HCT116 (cell line): ENCODE measurements at regions not wholly inside any gene's neighbourhood (a gene's known extent, or its start where the extent isn't known, plus 50 kb on each side); places are given as distances from the start of the nearest gene placed in this dataset.

Experiments
- ATAC-seq: fragments of 200-7000 bp; cut with Tn5 transposase; 2 replicates; pipeline ENCODE4 v1.9.1; 2020; ENCODE audit warnings: mild to moderate bottlenecking, moderate library complexity
- BruUV-seq: library from RNA; stranded (reverse); fragments of 400-500 nt; replicated peaks from 2 replicates; lab custom pipeline; 2021; lab: Mats Ljungman, UMichigan
- CTCF ChIA-PET: fragments of 300-600 bp; sonication (Branson Sonifier 250); formaldehyde crosslinking; loops from one replicate; lab custom pipeline; 2021; ENCODE audit warnings: antibody characterized with exemption; lab: Charles Lee
- POLR2A ChIA-PET: fragments of 300-600, 350-600 bp; sonication (Branson Sonifier 250); formaldehyde crosslinking; loops from one replicate; lab custom pipeline; 2021; ENCODE audit warnings: antibody characterized with exemption; lab: Charles Lee
- RAD21 ChIA-PET, 2 experiments: fragments of 300-600 bp; sonication (Branson Sonifier 250); formaldehyde crosslinking; loops; one replicate each; lab custom pipeline; 2023; ENCODE audit warnings: low total read pairs in 2 of 2; ENCODE audit not compliant: uncharacterized antibody in 2 of 2, unreplicated experiment in 2 of 2, low non-redundant PET in 1 of 2; lab: Charles Lee
- DNase-seq: peaks from one replicate; pipeline ENCODE4 v3.0.0-alpha.2; 2010; ENCODE audit warnings: low read depth, low spot score
- H2AFZ ChIP-seq: fragments of 200-600 bp; shearing (Covaris generic), sonication (generic); 2 replicates; pipeline ENCODE4 v1.6.1; 2017; ENCODE audit warnings: low read depth, mixed run types, mixed read lengths, antibody characterized with exemption, low read length; ENCODE audit not compliant: poor library complexity, severe bottlenecking
- H3K27ac ChIP-seq: 2 replicates; pipeline ENCODE4 v1.5.1; 2012; ENCODE audit warnings: low read depth, low read length
- H3K27me3 ChIP-seq: fragments of 200-600 bp; sonication (generic); 2 replicates; pipeline ENCODE4 v1.6.1; 2016; ENCODE audit warnings: mixed run types, low read length, mixed read lengths; ENCODE audit not compliant: insufficient read depth
- H3K36me3 ChIP-seq, 2 experiments: fragments of 200-500 bp in 1 of 2; fragments of 200-600 bp in 1 of 2; sonication (Bioruptor generic) in 1 of 2; sonication (generic) in 1 of 2; 2 replicates each; pipeline versions ENCODE4 v1.5.1 to v1.6.1; 2014 to 2016; ENCODE audit warnings: low read length in 2 of 2, inconsistent platforms in 1 of 2, mixed read lengths in 1 of 2, mixed run types in 1 of 2; ENCODE audit not compliant: insufficient read depth in 2 of 2, control insufficient read depth in 1 of 2
- H3K4me1 ChIP-seq, 2 experiments: fragments of 200-600 bp in 1 of 2; sonication (generic) in 1 of 2; 2 replicates each; pipeline versions ENCODE4 v1.5.1 to v1.6.1; 2012 to 2017; ENCODE audit warnings: low read length in 2 of 2, inconsistent platforms in 1 of 2, mild to moderate bottlenecking in 1 of 2, mixed read lengths in 1 of 2, mixed run types in 1 of 2, moderate library complexity in 1 of 2; ENCODE audit not compliant: insufficient read depth in 2 of 2, control insufficient read depth in 1 of 2
- H3K4me2 ChIP-seq: fragments of 200-600 bp; sonication (generic); 2 replicates; pipeline ENCODE4 v1.6.1; 2017; ENCODE audit warnings: mixed run types, low read length, mixed read lengths
- H3K4me3 ChIP-seq, 2 experiments: fragments of 200-600 bp in 1 of 2; sonication (generic) in 1 of 2; replicated peaks in 1 of 2; 2 replicates each; pipeline ENCODE4 v1.5.1; 2011 to 2016; ENCODE audit warnings: low read length in 2 of 2, control low read depth in 1 of 2, low read depth in 1 of 2, mild to moderate bottlenecking in 1 of 2, mixed read lengths in 1 of 2, mixed run types in 1 of 2
- H3K79me2 ChIP-seq: fragments of 200-600 bp; sonication (generic); 2 replicates; pipeline ENCODE4 v1.6.1; 2017; ENCODE audit warnings: mild to moderate bottlenecking, mixed run types, low read length, moderate library complexity, mixed read lengths; ENCODE audit not compliant: insufficient read depth
- H3K9ac ChIP-seq: fragments of 200-600 bp; sonication (generic); 2 replicates; pipeline ENCODE4 v1.6.1; 2016; ENCODE audit warnings: low read length, mixed read lengths
- H3K9me2 ChIP-seq: fragments of 200-600 bp; sonication (generic), shearing (Covaris generic); 2 replicates; pipeline ENCODE4 v1.6.1; 2017; ENCODE audit warnings: mixed run types, mild to moderate bottlenecking, moderate library complexity; ENCODE audit not compliant: insufficient read depth
- H3K9me3 ChIP-seq, 2 experiments: fragments of 200-500 bp in 1 of 2; fragments of 200-600 bp in 1 of 2; sonication (Bioruptor generic) in 1 of 2; sonication (generic) in 1 of 2; 2 replicates each; pipeline ENCODE4 v1.6.1; 2014 to 2017; ENCODE audit warnings: low read length in 2 of 2, mixed read lengths in 2 of 2, inconsistent platforms in 1 of 2, low read depth in 1 of 2, mild to moderate bottlenecking in 1 of 2, mixed run types in 1 of 2, moderate library complexity in 1 of 2; ENCODE audit not compliant: control insufficient read depth in 1 of 2, insufficient read depth in 1 of 2
- H4K20me1 ChIP-seq: fragments of 200-600 bp; sonication (generic), shearing (Covaris generic); 2 replicates; pipeline ENCODE4 v1.6.1; 2017; ENCODE audit warnings: mixed run types, mild to moderate bottlenecking, moderate library complexity; ENCODE audit not compliant: insufficient read depth
- EZH2 ChIP-seq: fragments of 200-600 bp; sonication (generic); IDR thresholded peaks from 2 replicates; pipeline ENCODE4 v1.6.1; 2017; ENCODE audit warnings: antibody characterized with exemption, mixed run types
- FOSL1 ChIP-seq: IDR thresholded peaks from 2 replicates; pipeline ENCODE4 v1.6.1; 2012; ENCODE audit warnings: low read depth
- JUND ChIP-seq: IDR thresholded peaks from 2 replicates; pipeline ENCODE4 v1.6.1; 2012
- SP1 ChIP-seq: IDR thresholded peaks from 2 replicates; pipeline ENCODE4 v1.6.1; 2012; ENCODE audit warnings: low read depth
- SRF ChIP-seq: IDR thresholded peaks from 2 replicates; pipeline ENCODE4 v1.6.1; 2012; ENCODE audit warnings: low read depth
- YY1 ChIP-seq: IDR thresholded peaks from 2 replicates; pipeline ENCODE4 v1.6.1; 2011; ENCODE audit warnings: low read length, low read depth, moderate library complexity, mild to moderate bottlenecking; ENCODE audit not compliant: insufficient replicate concordance; ENCODE audit errors: extremely low read depth
- ZFX ChIP-seq: fragments of 450-650 bp; IDR thresholded peaks from 2 replicates; pipeline ENCODE4 v1.6.1; 2017
- intact Hi-C: fragments of 100-400 bp; cut with micrococcal nuclease; formaldehyde crosslinking; loops from 2 replicates; pipeline ENCODE4 v1.10.0; 2022
- TF ChIP-seq, protein P1 (sequence below): IDR thresholded peaks from 2 replicates; pipeline ENCODE4 v1.6.1; 2012
- TF ChIP-seq, protein P2 (sequence below), 3 experiments: fragments of 200-600 bp in 1 of 3; sonication (generic) in 1 of 3; IDR thresholded peaks in 2 of 3; conservative IDR thresholded peaks in 1 of 3; 2 replicates each; pipeline ENCODE4 v1.5.1; 2012 to 2017; ENCODE audit warnings: low read depth in 2 of 3, low read length in 2 of 3, antibody characterized with exemption in 1 of 3, borderline replicate concordance in 1 of 3, control low read depth in 1 of 3, mild to moderate bottlenecking in 1 of 3, mixed read lengths in 1 of 3, mixed run types in 1 of 3, moderate library complexity in 1 of 3; ENCODE audit not compliant: insufficient read depth in 1 of 3

DNA sequence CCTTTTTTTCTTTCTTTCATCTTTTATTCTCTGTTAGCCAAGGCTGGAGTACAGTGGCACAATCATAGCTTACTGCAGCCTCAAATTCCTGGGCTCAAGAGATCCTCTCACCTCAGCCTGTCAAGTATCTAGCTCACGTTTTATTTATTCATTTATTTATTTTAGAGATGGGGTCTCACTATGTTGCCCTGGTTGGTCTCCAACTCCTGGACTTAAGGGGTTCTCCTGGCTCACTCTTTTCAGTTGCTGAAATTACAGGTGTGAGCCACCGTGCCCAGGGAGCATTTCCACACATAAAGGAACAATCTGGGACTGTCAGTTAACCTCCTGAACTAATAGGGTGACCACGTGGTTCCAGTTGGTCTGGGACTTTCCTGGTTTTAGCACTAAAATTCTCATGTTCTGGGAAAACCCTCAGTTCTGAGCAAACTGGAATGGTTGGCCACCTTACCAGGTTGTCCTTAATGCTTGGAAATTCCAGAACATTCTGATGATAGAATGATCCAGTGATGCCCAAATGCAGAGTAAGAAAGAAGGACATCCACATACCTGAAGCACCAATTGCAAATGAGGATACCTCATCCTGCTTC lies 105.5 kb upstream of the ZNF217 start:
- Histone ChIP-seq H3K9me3 (no peaks in the 10 kb centered on the region), H3K27ac (no peak overlapping the region), H3K4me1 (no peaks in the 10 kb centered on the region), H3K9me2 (no peaks in the 10 kb centered on the region), H2AFZ (no peak overlapping the region), H3K36me3 (no peaks in the 10 kb centered on the region), H4K20me1 (no peaks in the 10 kb centered on the region), H3K9ac (no peak overlapping the region), H3K27me3 (no peaks in the 10 kb centered on the region), H3K79me2 (no peaks in the 10 kb centered on the region), H3K4me2 (no peak overlapping the region), H3K4me3 (no peak overlapping the region)
- ChIA-PET RAD21 (no interaction called here), CTCF (no interaction called here), POLR2A (no interaction called here)
- DNase-seq (no peak), ATAC-seq (no peak)
- intact Hi-C loops = no loop called here
- TF ChIP-seq SP1 = no peak
- TF ChIP-seq JUND = no peak
- no peak for TF ChIP-seq SRF
- TF ChIP-seq YY1 = no peak
- TF ChIP-seq FOSL1 = no peak
- TF ChIP-seq EZH2 = no peak
- TF ChIP-seq, protein P1, sequence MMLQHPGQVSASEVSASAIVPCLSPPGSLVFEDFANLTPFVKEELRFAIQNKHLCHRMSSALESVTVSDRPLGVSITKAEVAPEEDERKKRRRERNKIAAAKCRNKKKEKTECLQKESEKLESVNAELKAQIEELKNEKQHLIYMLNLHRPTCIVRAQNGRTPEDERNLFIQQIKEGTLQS = no peak
- no TSS peak for BruUV-seq

DNA sequence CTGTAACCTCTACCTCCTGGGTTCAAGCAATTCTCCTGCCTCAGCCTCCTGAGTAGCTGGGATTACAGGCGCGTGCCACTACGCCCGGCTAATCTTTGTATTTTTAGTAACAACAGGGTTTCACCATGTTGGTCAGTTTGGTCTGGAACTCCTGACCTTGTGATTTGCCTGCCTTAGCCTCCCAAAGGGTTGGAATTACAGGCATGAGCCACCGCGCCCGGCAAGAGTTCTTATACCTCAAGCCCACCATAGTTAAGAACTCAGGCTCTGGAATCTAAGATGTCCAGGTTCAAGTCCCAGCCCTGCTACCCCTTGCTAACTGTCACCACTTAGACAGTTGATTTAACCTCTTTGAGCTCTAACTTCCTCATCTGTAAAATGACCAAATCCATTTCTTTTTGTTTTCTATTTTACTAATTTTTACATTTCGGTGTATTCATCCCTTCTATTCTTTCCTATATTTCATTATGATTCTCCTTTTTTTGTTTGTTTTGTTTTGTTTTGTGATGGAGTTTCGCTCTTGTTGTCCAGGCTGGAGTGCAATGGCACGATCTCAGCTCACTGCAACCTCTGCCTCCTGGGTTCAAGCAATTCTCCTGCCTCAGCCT lies 104.8 kb upstream of the ZNF217 start:
- Histone ChIP-seq H2AFZ (no peak overlapping the region), H3K4me1 (no peaks in the 10 kb centered on the region), H3K9me3 (no peaks in the 10 kb centered on the region), H3K4me3 (no peak overlapping the region), H3K4me2 (no peak overlapping the region), H3K27me3 (no peaks in the 10 kb centered on the region), H3K9me2 (no peaks in the 10 kb centered on the region), H3K36me3 (no peaks in the 10 kb centered on the region), H3K27ac (no peak overlapping the region), H3K9ac (no peak overlapping the region), H4K20me1 (no peaks in the 10 kb centered on the region), H3K79me2 (no peaks in the 10 kb centered on the region)
- DNase-seq (no peak), ATAC-seq (no peak)
- RAD21 ChIA-PET = no interaction called here
- POLR2A ChIA-PET = no interaction called here
- intact Hi-C loops = no loop called here
- BruUV-seq = no TSS peak
- TF ChIP-seq, protein P2, sequence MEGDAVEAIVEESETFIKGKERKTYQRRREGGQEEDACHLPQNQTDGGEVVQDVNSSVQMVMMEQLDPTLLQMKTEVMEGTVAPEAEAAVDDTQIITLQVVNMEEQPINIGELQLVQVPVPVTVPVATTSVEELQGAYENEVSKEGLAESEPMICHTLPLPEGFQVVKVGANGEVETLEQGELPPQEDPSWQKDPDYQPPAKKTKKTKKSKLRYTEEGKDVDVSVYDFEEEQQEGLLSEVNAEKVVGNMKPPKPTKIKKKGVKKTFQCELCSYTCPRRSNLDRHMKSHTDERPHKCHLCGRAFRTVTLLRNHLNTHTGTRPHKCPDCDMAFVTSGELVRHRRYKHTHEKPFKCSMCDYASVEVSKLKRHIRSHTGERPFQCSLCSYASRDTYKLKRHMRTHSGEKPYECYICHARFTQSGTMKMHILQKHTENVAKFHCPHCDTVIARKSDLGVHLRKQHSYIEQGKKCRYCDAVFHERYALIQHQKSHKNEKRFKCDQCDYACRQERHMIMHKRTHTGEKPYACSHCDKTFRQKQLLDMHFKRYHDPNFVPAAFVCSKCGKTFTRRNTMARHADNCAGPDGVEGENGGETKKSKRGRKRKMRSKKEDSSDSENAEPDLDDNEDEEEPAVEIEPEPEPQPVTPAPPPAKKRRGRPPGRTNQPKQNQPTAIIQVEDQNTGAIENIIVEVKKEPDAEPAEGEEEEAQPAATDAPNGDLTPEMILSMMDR (IDR thresholded peaks at IDR 0.05 in 2 of 3, conservative IDR thresholded peaks at IDR 0.05 in 1 of 3; ENCODE audit: borderline replicate concordance in 1 of 3, insufficient read depth in 1 of 3, low read depth in 2 of 3, low read length in 2 of 3) = no peak
- no peak for TF ChIP-seq ZFX
- CTCF ChIA-PET = no interaction called here
